Esophagus muscularis mucosa (tissue), 3 donors: ENCODE measurements at regions not wholly inside any gene's neighbourhood (a gene's known extent, or its start where the extent isn't known, plus 50 kb on each side); places are given as distances from the start of the nearest gene placed in this dataset.

Experiments used
- CTCF ChIP-seq, 3 experiments: fragments of 200-600 bp in 2 of 3; fragments of 450-650 bp in 1 of 3; sonication (generic) in 2 of 3; IDR thresholded peaks; one replicate each; pipeline ENCODE4 v1.5.1; 2017 to 2019; ENCODE audit warnings: antibody characterized with exemption in 3 of 3, mild to moderate bottlenecking in 2 of 3, moderate library complexity in 1 of 3
- POLR2A ChIP-seq: fragments of 450-650 bp; IDR thresholded peaks from one replicate; pipeline ENCODE4 v1.6.1; 2017; ENCODE audit warnings: antibody characterized with exemption, moderate library complexity, mild to moderate bottlenecking, low read depth
- POLR2AphosphoS5 ChIP-seq, 2 donors: sonication (generic); formaldehyde crosslinking; IDR thresholded peaks; one replicate each; pipeline ENCODE4 v1.6.1; 2017; ENCODE audit warnings: antibody characterized with exemption in 2 of 2

GRCh38 chr3:145903472-145904013 is 257.4 kb downstream of the PLOD2 start:
- no peak for TF ChIP-seq CTCF (IDR thresholded peaks at IDR 0.05)
- TF ChIP-seq POLR2A: no peak
- no peak for TF ChIP-seq POLR2AphosphoS5 (IDR thresholded peaks at IDR 0.05)
